ENCODE measurements at regions not wholly inside any gene's neighbourhood (a gene's known extent, or its start where the extent isn't known, plus 50 kb on each side); places are given as distances from the start of the nearest gene placed in this dataset.

GRCh38 chr12:94832780-94833681, 170.5 kb downstream of the NDUFA12 start:
- Histone ChIP-seq H3K27ac (ENCODE audit: low read depth, low read length, poor library complexity, severe bottlenecking) (no peak overlapping the region), H3K4me1 (ENCODE audit: insufficient read depth, low read length, severe bottlenecking) (peaks cover 17% of the 10 kb centered on the region), H3K4me3 (ENCODE audit: low read depth, low read length, poor library complexity, severe bottlenecking) (no peak overlapping the region), H3K9me2 (ENCODE audit: low read depth, low read length) (no peaks in the 10 kb centered on the region), H4K20me1 (ENCODE audit: insufficient read depth, low read length) (no peaks in the 10 kb centered on the region), H3K9ac (ENCODE audit: low read length) (no peak overlapping the region), H3K36me3 (ENCODE audit: insufficient read depth, low read length) (no peaks in the 10 kb centered on the region), H3K4me2 (ENCODE audit: low read length) (no peak overlapping the region), H3K27me3 (ENCODE audit: insufficient read depth, low read length) (no peaks in the 10 kb centered on the region), H2AFZ (ENCODE audit: low read length) (no peak overlapping the region), H3K9me3 (ENCODE audit: low read length) (no peaks in the 10 kb centered on the region), H3F3A (ENCODE audit: insufficient read depth, low read length) (no peaks in the 10 kb centered on the region), H3K79me2 (ENCODE audit: insufficient read depth, low read length) (no peaks in the 10 kb centered on the region)
- TF ChIP-seq EZH2 (IDR thresholded peaks at IDR 0.05; ENCODE audit: borderline replicate concordance, low read length) = no peak
- TF ChIP-seq CTCF (IDR thresholded peaks at IDR 0.05; ENCODE audit: low read length) = no peak

- Histone ChIP-seq H3K27ac (ENCODE audit: low read depth, low read length, poor library complexity, severe bottlenecking) (no peak overlapping the region), H3K36me3 (ENCODE audit: insufficient read depth, low read length) (no peaks in the 10 kb centered on the region), H3K9me2 (ENCODE audit: low read depth, low read length) (no peaks in the 10 kb centered on the region), H3F3A (ENCODE audit: insufficient read depth, low read length) (no peaks in the 10 kb centered on the region), H3K4me2 (ENCODE audit: low read length) (no peak overlapping the region), H3K9ac (ENCODE audit: low read length) (no peak overlapping the region), H2AFZ (ENCODE audit: low read length) (no peak overlapping the region), H3K9me3 (ENCODE audit: low read length) (no peaks in the 10 kb centered on the region), H3K4me1 (ENCODE audit: insufficient read depth, low read length, severe bottlenecking) (peaks cover 17% of the 10 kb centered on the region), H4K20me1 (ENCODE audit: insufficient read depth, low read length) (no peaks in the 10 kb centered on the region), H3K27me3 (ENCODE audit: insufficient read depth, low read length) (no peaks in the 10 kb centered on the region), H3K4me3 (ENCODE audit: low read depth, low read length, poor library complexity, severe bottlenecking) (no peak overlapping the region), H3K79me2 (ENCODE audit: insufficient read depth, low read length) (no peaks in the 10 kb centered on the region)
- TF ChIP-seq CTCF (IDR thresholded peaks at IDR 0.05; ENCODE audit: low read length) = no peak
- no peak for TF ChIP-seq EZH2 (IDR thresholded peaks at IDR 0.05; ENCODE audit: borderline replicate concordance, low read length)
Observed at GRCh38 chr12:94832105-94832504, 171.4 kb downstream of the NDUFA12 start.

DNA sequence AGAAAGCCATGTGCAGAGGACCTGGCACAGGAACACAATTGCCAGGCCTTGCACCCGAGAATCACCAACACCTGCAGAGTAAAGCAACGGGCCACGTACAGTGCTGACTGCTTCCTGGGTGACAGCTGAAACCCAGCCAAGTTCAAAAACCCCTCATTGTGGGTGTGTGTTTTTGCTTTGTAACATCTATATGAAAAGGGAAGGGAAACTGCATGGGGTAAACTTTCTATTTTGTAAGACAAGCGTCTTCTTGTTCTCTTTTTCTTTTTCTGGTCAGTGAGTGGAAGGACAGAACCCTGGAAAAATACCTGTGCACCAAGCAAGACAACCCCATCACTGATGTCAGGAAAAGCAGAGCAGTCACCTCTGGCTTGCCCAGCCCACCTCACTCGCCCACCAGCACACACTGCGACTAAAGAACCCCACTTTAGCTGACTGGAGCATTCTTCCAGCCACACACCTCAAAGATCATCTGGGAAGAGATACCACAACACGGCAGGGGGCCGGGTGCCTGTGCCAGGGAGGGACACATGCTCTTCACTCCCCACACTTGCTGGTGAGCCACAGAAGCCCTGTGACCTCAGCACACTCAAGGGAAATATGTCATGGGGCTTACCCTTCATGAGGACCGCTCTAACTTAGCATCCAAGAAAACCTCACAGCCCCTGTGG, 172.3 kb downstream of the NDUFA12 start:
- Histone ChIP-seq H4K20me1 (ENCODE audit: insufficient read depth, low read length) (no peaks in the 10 kb centered on the region), H3K4me2 (ENCODE audit: low read length) (peak overlapping the region; percentile 24; the same call in 1 of the 2 replicates), H3K4me3 (ENCODE audit: low read depth, low read length, poor library complexity, severe bottlenecking) (no peak overlapping the region), H3K27ac (ENCODE audit: low read depth, low read length, poor library complexity, severe bottlenecking) (peak overlapping the region; percentile 66), H3K9ac (ENCODE audit: low read length) (no peak overlapping the region), H2AFZ (ENCODE audit: low read length) (no peak overlapping the region), H3K36me3 (ENCODE audit: insufficient read depth, low read length) (no peaks in the 10 kb centered on the region), H3K9me3 (ENCODE audit: low read length) (no peaks in the 10 kb centered on the region), H3K9me2 (ENCODE audit: low read depth, low read length) (no peaks in the 10 kb centered on the region), H3F3A (ENCODE audit: insufficient read depth, low read length) (no peaks in the 10 kb centered on the region), H3K79me2 (ENCODE audit: insufficient read depth, low read length) (no peaks in the 10 kb centered on the region), H3K27me3 (ENCODE audit: insufficient read depth, low read length) (no peaks in the 10 kb centered on the region), H3K4me1 (ENCODE audit: insufficient read depth, low read length, severe bottlenecking) (peaks cover 17% of the 10 kb centered on the region)
- TF ChIP-seq EZH2 (IDR thresholded peaks at IDR 0.05; ENCODE audit: borderline replicate concordance, low read length) = no peak
- TF ChIP-seq CTCF (IDR thresholded peaks at IDR 0.05; ENCODE audit: low read length) = no peak
